ENCODE measurements at regions not wholly inside any gene's neighbourhood (a gene's known extent, or its start where the extent isn't known, plus 50 kb on each side); places are given as distances from the start of the nearest gene placed in this dataset.

DNA sequence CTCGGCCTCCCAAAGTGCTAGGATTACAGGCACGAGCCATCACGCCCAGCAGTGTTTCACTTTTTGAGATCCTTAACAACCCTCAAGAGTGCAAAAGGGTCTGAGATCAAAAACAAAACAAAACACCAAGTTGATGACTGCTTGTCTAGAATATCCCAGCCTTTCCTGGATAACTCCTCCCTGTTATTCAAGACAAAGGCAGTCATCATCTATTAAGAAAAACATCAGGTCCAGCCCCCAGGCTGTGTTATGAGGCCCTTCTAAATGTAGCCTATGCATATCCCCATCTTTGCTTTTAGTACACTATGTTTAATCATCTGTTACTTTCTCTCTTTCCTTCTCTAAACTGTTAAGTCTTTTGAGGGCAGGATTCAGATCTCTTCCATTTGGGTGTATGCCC, 150.1 kb upstream of the FHIT start:
- TF ChIP-seq POLR2AphosphoS5 (IDR thresholded peaks at IDR 0.05) (no peak), EP300 (IDR thresholded peaks at IDR 0.05) (no peak), POLR2A (IDR thresholded peaks at IDR 0.05) (no peak)
- TF ChIP-seq, protein P1, sequence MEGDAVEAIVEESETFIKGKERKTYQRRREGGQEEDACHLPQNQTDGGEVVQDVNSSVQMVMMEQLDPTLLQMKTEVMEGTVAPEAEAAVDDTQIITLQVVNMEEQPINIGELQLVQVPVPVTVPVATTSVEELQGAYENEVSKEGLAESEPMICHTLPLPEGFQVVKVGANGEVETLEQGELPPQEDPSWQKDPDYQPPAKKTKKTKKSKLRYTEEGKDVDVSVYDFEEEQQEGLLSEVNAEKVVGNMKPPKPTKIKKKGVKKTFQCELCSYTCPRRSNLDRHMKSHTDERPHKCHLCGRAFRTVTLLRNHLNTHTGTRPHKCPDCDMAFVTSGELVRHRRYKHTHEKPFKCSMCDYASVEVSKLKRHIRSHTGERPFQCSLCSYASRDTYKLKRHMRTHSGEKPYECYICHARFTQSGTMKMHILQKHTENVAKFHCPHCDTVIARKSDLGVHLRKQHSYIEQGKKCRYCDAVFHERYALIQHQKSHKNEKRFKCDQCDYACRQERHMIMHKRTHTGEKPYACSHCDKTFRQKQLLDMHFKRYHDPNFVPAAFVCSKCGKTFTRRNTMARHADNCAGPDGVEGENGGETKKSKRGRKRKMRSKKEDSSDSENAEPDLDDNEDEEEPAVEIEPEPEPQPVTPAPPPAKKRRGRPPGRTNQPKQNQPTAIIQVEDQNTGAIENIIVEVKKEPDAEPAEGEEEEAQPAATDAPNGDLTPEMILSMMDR (IDR thresholded peaks at IDR 0.05): no peak

Measured in gastroesophageal sphincter (tissue), 3 donors.